ENCODE measurements at regions not wholly inside any gene's neighbourhood (a gene's known extent, or its start where the extent isn't known, plus 50 kb on each side); places are given as distances from the start of the nearest gene placed in this dataset.

GRCh38 chr18:54743605-54743995, 84.7 kb upstream of the RAB27B start:
- H3K27ac ChIP-seq (ENCODE audit: low read depth, low read length), result no peak overlapping the region
- TF ChIP-seq EZH2phosphoT487 (IDR thresholded peaks at IDR 0.05; ENCODE audit: borderline replicate concordance, low read length) (no peak), CTCF (IDR thresholded peaks at IDR 0.05; ENCODE audit: low read depth, low read length, poor library complexity, severe bottlenecking) (no peak)
- no peaks in the 10 kb centered on the region for H3K4me1 ChIP-seq (ENCODE audit: control insufficient read depth, low read length)
- H3K79me2 ChIP-seq (ENCODE audit: control insufficient read depth, low read length), result no peaks in the 10 kb centered on the region
- no peak overlapping the region for H3K4me2 ChIP-seq (ENCODE audit: low read length)
- peaks cover 4% of the 10 kb centered on the region for H3K27me3 ChIP-seq (ENCODE audit: control insufficient read depth, low read length)
- no peaks in the 10 kb centered on the region for H3K36me3 ChIP-seq (ENCODE audit: control insufficient read depth, low read length)
- no peaks in the 10 kb centered on the region for H3K9me2 ChIP-seq (replicated peaks; ENCODE audit: control insufficient read depth, low read length)
- H3K9me3 ChIP-seq (ENCODE audit: control insufficient read depth, insufficient read depth, low read length), result no peaks in the 10 kb centered on the region
- no peaks in the 10 kb centered on the region for H3F3A ChIP-seq (ENCODE audit: control insufficient read depth, insufficient read depth)
- no peak overlapping the region for H3K4me3 ChIP-seq (ENCODE audit: low read length)
- H4K20me1 ChIP-seq (ENCODE audit: control insufficient read depth, insufficient read depth, low read depth, low read length), result no peaks in the 10 kb centered on the region

GRCh38 chr18:54749291-54749690, 79.0 kb upstream of the RAB27B start:
- Histone ChIP-seq H4K20me1 (ENCODE audit: control insufficient read depth, insufficient read depth, low read depth, low read length) (no peaks in the 10 kb centered on the region), H3K4me2 (ENCODE audit: low read length) (no peak overlapping the region), H3K79me2 (ENCODE audit: control insufficient read depth, low read length) (no peaks in the 10 kb centered on the region), H3K27me3 (ENCODE audit: control insufficient read depth, low read length) (no peaks in the 10 kb centered on the region), H3K9me3 (ENCODE audit: control insufficient read depth, insufficient read depth, low read length) (no peaks in the 10 kb centered on the region), H3K4me3 (ENCODE audit: low read length) (no peak overlapping the region), H3K36me3 (ENCODE audit: control insufficient read depth, low read length) (no peaks in the 10 kb centered on the region), H3K4me1 (ENCODE audit: control insufficient read depth, low read length) (no peaks in the 10 kb centered on the region), H3F3A (ENCODE audit: control insufficient read depth, insufficient read depth) (no peaks in the 10 kb centered on the region), H3K27ac (ENCODE audit: low read depth, low read length) (no peak overlapping the region), H3K9me2 (replicated peaks; ENCODE audit: control insufficient read depth, low read length) (no peaks in the 10 kb centered on the region)
- no peak for TF ChIP-seq EZH2phosphoT487 (IDR thresholded peaks at IDR 0.05; ENCODE audit: borderline replicate concordance, low read length)
- TF ChIP-seq CTCF (IDR thresholded peaks at IDR 0.05; ENCODE audit: low read depth, low read length, poor library complexity, severe bottlenecking), result no peak

- H3K4me2 ChIP-seq (ENCODE audit: low read length), result no peak overlapping the region
- no peaks in the 10 kb centered on the region for H3K36me3 ChIP-seq (ENCODE audit: control insufficient read depth, low read length)
- TF ChIP-seq EZH2phosphoT487 (IDR thresholded peaks at IDR 0.05; ENCODE audit: borderline replicate concordance, low read length) (no peak), CTCF (IDR thresholded peaks at IDR 0.05; ENCODE audit: low read depth, low read length, poor library complexity, severe bottlenecking) (no peak)
- no peaks in the 10 kb centered on the region for H3K27me3 ChIP-seq (ENCODE audit: control insufficient read depth, low read length)
- H3K4me1 ChIP-seq (ENCODE audit: control insufficient read depth, low read length), result no peaks in the 10 kb centered on the region
- no peaks in the 10 kb centered on the region for H3K79me2 ChIP-seq (ENCODE audit: control insufficient read depth, low read length)
- no peaks in the 10 kb centered on the region for H3F3A ChIP-seq (ENCODE audit: control insufficient read depth, insufficient read depth)
- H3K4me3 ChIP-seq (ENCODE audit: low read length), result no peak overlapping the region
- H3K27ac ChIP-seq (ENCODE audit: low read depth, low read length), result no peak overlapping the region
- H3K9me3 ChIP-seq (ENCODE audit: control insufficient read depth, insufficient read depth, low read length), result no peaks in the 10 kb centered on the region
- H4K20me1 ChIP-seq (ENCODE audit: control insufficient read depth, insufficient read depth, low read depth, low read length), result no peaks in the 10 kb centered on the region
- no peaks in the 10 kb centered on the region for H3K9me2 ChIP-seq (replicated peaks; ENCODE audit: control insufficient read depth, low read length)
Measured at GRCh38 chr18:54750350-54750749, 77.9 kb upstream of the RAB27B start.

- no peaks in the 10 kb centered on the region for H3K79me2 ChIP-seq (ENCODE audit: control insufficient read depth, low read length)
- H3K9me3 ChIP-seq (ENCODE audit: control insufficient read depth, insufficient read depth, low read length), result no peaks in the 10 kb centered on the region
- TF ChIP-seq EZH2phosphoT487 (IDR thresholded peaks at IDR 0.05; ENCODE audit: borderline replicate concordance, low read length) (no peak), CTCF (IDR thresholded peaks at IDR 0.05; ENCODE audit: low read depth, low read length, poor library complexity, severe bottlenecking) (no peak)
- no peaks in the 10 kb centered on the region for H3K27me3 ChIP-seq (ENCODE audit: control insufficient read depth, low read length)
- no peak overlapping the region for H3K4me2 ChIP-seq (ENCODE audit: low read length)
- H3K9me2 ChIP-seq (replicated peaks; ENCODE audit: control insufficient read depth, low read length), result no peaks in the 10 kb centered on the region
- H4K20me1 ChIP-seq (ENCODE audit: control insufficient read depth, insufficient read depth, low read depth, low read length), result no peaks in the 10 kb centered on the region
- H3K4me3 ChIP-seq (ENCODE audit: low read length), result no peak overlapping the region
- no peaks in the 10 kb centered on the region for H3F3A ChIP-seq (ENCODE audit: control insufficient read depth, insufficient read depth)
- no peaks in the 10 kb centered on the region for H3K36me3 ChIP-seq (ENCODE audit: control insufficient read depth, low read length)
- no peaks in the 10 kb centered on the region for H3K4me1 ChIP-seq (ENCODE audit: control insufficient read depth, low read length)
- no peak overlapping the region for H3K27ac ChIP-seq (ENCODE audit: low read depth, low read length)
Measured at GRCh38 chr18:54752185-54752584, 76.1 kb upstream of the RAB27B start.
